HepG2 (cell line): ENCODE measurements at regions not wholly inside any gene's neighbourhood (a gene's known extent, or its start where the extent isn't known, plus 50 kb on each side); places are given as distances from the start of the nearest gene placed in this dataset.

Experiments used
- ATAC-seq: fragments of 200-7000 bp; cut with Tn5 transposase; 3 replicates; pipeline ENCODE4 v1.9.1; 2020; ENCODE audit warnings: mild to moderate bottlenecking, moderate library complexity
- BruUV-seq: library from RNA; stranded (reverse); fragments of 400-500 nt; replicated peaks from 2 replicates; lab custom pipeline; 2021; lab: Mats Ljungman, UMichigan
- CTCF ChIA-PET: fragments of 300-600 bp; formaldehyde crosslinking; extraction: SDS; loops from one replicate; lab custom pipeline; 2021; ENCODE audit warnings: low total read pairs, inconsistent platforms, low intra/inter-chr PET ratio; lab: Yijun Ruan, JAX
- POLR2A ChIA-PET: fragments of 350-600 bp; sonication (Branson Sonifier 250); formaldehyde crosslinking; loops from one replicate; lab custom pipeline; 2020; ENCODE audit warnings: antibody characterized with exemption, inconsistent platforms; lab: Yijun Ruan, JAX
- DNase-seq: peaks from one replicate; pipeline ENCODE4 v3.0.0-alpha.2; 2015; ENCODE audit warnings: low spot score
- FAIRE-seq: peaks from 3 replicates; lab custom pipeline; 2011; peaks lifted over from hg19 to GRCh38; lab: Jason Lieb, UNC
- H2AFZ ChIP-seq: one replicate; pipeline ENCODE4 v1.6.1; 2011; ENCODE audit warnings: low read length, inconsistent platforms
- H3K27ac ChIP-seq: fragments of 300-600 bp; 3 replicates; pipeline ENCODE4 v1.8.0; 2011; ENCODE audit warnings: mixed run types, mild to moderate bottlenecking, mixed read lengths, low read length, inconsistent platforms; ENCODE audit not compliant: insufficient read depth; ENCODE audit errors: extremely low read length
- H3K27me3 ChIP-seq, 2 experiments: fragments of 200-600 bp in 1 of 2; 2 replicates in 1 of 2; 3 replicates in 1 of 2; pipeline versions ENCODE4 v1.6.0 to v1.8.0; 2011; ENCODE audit warnings: low read length in 2 of 2, mild to moderate bottlenecking in 2 of 2, moderate library complexity in 2 of 2, inconsistent platforms in 1 of 2; ENCODE audit not compliant: insufficient read depth in 2 of 2, control insufficient read depth in 1 of 2
- H3K36me3 ChIP-seq, 2 experiments: fragments of 200-600 bp in 1 of 2; replicated peaks in 1 of 2; 2 replicates in 1 of 2; 3 replicates in 1 of 2; pipeline versions ENCODE4 v1.5.1 to v1.8.0; 2011; ENCODE audit warnings: low read length in 2 of 2, inconsistent platforms in 1 of 2; ENCODE audit not compliant: insufficient read depth in 2 of 2, control insufficient read depth in 1 of 2
- H3K4me1 ChIP-seq: 2 replicates; pipeline ENCODE4 v1.5.1; 2012; ENCODE audit warnings: low read length, inconsistent platforms; ENCODE audit not compliant: insufficient read depth
- H3K4me2 ChIP-seq: 2 replicates; pipeline ENCODE4 v1.6.0; 2011; ENCODE audit warnings: low read depth, low read length, inconsistent platforms
- H3K4me3 ChIP-seq, 3 experiments: fragments of 200-600 bp in 1 of 3; sonication (generic), shearing (Covaris generic) in 1 of 3; replicated peaks in 1 of 3; 2 replicates each; pipeline ENCODE4 v1.5.1; 2011 to 2016; ENCODE audit warnings: low read length in 3 of 3, inconsistent platforms in 2 of 3, low read depth in 2 of 3, mild to moderate bottlenecking in 2 of 3, control low read depth in 1 of 3, mixed read lengths in 1 of 3; ENCODE audit not compliant: insufficient read depth in 1 of 3
- H3K79me2 ChIP-seq: one replicate; pipeline ENCODE4 v1.6.1; 2011; ENCODE audit warnings: low read length, inconsistent platforms; ENCODE audit not compliant: insufficient read depth
- H3K9ac ChIP-seq: 2 replicates; pipeline ENCODE4 v1.6.0; 2011; ENCODE audit warnings: mild to moderate bottlenecking, low read depth, low read length, inconsistent platforms; ENCODE audit not compliant: insufficient read depth
- H3K9me3 ChIP-seq: 2 replicates; pipeline ENCODE4 v1.5.1; 2012; ENCODE audit warnings: mild to moderate bottlenecking, low read length
- H4K20me1 ChIP-seq: 2 replicates; pipeline ENCODE4 v1.6.0; 2011; ENCODE audit warnings: inconsistent platforms, mild to moderate bottlenecking, low read length, moderate library complexity; ENCODE audit not compliant: insufficient read depth
- ATF7-NPFF ChIP-seq: sonication (generic); formaldehyde crosslinking; IDR thresholded peaks from 2 replicates; pipeline ENCODE4 v1.8.1; 2023; ENCODE audit warnings: mild to moderate bottlenecking, low read depth, missing genetic modification reagents, moderate library complexity
- CHD4 ChIP-seq: fragments of 200-600 bp; sonication (generic); IDR thresholded peaks from 2 replicates; pipeline ENCODE4 v1.7.0; 2017; ENCODE audit warnings: mild to moderate bottlenecking, low read length, borderline replicate concordance
- MED8 ChIP-seq: sonication (generic); formaldehyde crosslinking; IDR thresholded peaks from 2 replicates; pipeline ENCODE4 v1.8.1; 2023; ENCODE audit warnings: mild to moderate bottlenecking, missing genetic modification reagents; ENCODE audit not compliant: insufficient replicate concordance
- SIX4 ChIP-seq: sonication (generic); formaldehyde crosslinking; IDR thresholded peaks from 2 replicates; pipeline ENCODE4 v1.4.0; 2020; ENCODE audit warnings: missing genetic modification reagents
- SKI ChIP-seq: fragments of 450-650 bp; IDR thresholded peaks from one replicate; pipeline ENCODE4 v1.6.1; 2018; ENCODE audit warnings: mild to moderate bottlenecking; ENCODE audit not compliant: partially characterized antibody
- SMARCC2 ChIP-seq: fragments of 450-650 bp; IDR thresholded peaks from 2 replicates; pipeline ENCODE4 v1.6.1; 2017; ENCODE audit warnings: antibody characterized with exemption, mild to moderate bottlenecking
- ZBTB20 ChIP-seq: sonication (generic); formaldehyde crosslinking; IDR thresholded peaks from 2 replicates; pipeline ENCODE4 v1.8.1; 2023; ENCODE audit warnings: missing genetic modification reagents, low read depth, mild to moderate bottlenecking, borderline replicate concordance
- ZFP36L1 ChIP-seq: sonication (generic); formaldehyde crosslinking; IDR thresholded peaks from 2 replicates; pipeline ENCODE4 v1.8.0; 2022; ENCODE audit warnings: mild to moderate bottlenecking, missing genetic modification reagents, moderate library complexity
- ZNF230 ChIP-seq: sonication (generic); formaldehyde crosslinking; IDR thresholded peaks from 2 replicates; pipeline ENCODE4 v1.4.0; 2020; ENCODE audit warnings: mild to moderate bottlenecking, missing genetic modification reagents
- ZNF253 ChIP-seq: sonication (generic); formaldehyde crosslinking; IDR thresholded peaks from 2 replicates; pipeline ENCODE4 v1.8.0; 2022; ENCODE audit warnings: mild to moderate bottlenecking, missing genetic modification reagents, borderline replicate concordance
- ZNF644 ChIP-seq: IDR thresholded peaks from 2 replicates; pipeline ENCODE4 v1.6.1; 2016; ENCODE audit warnings: low read depth
- ZNF703 ChIP-seq: sonication (generic); formaldehyde crosslinking; IDR thresholded peaks from 2 replicates; pipeline ENCODE4 v1.5.1; 2020; ENCODE audit warnings: missing genetic modification reagents, mild to moderate bottlenecking, moderate library complexity, borderline replicate concordance
- ZNF747 ChIP-seq: sonication (generic); formaldehyde crosslinking; IDR thresholded peaks from 2 replicates; pipeline ENCODE4 v1.8.1; 2023; ENCODE audit warnings: missing genetic modification reagents, mild to moderate bottlenecking, borderline replicate concordance
- ZNF772 ChIP-seq: sonication (generic); formaldehyde crosslinking; IDR thresholded peaks from 2 replicates; pipeline ENCODE4 v1.5.0; 2020; ENCODE audit warnings: mild to moderate bottlenecking, missing genetic modification reagents
- WGBS: methylation state at CpG from one replicate; pipeline ENCODE4 v1.1.6; 2017; ENCODE audit warnings: low lambda C conversion rate; 5-methylcytosine and 5-hydroxymethylcytosine counted together
- in situ Hi-C: cut with HindIII; loops from 2 replicates; pipeline ENCODE4 v1.10.0; 2017; ENCODE audit warnings: low pct_unique_long_range_greater_than_20kb; ENCODE audit not compliant: extremely low pct_ligation_motif_present
- intact Hi-C: fragments of 100-400 bp; cut with micrococcal nuclease; formaldehyde crosslinking; loops from one replicate; pipeline ENCODE4 v1.10.0; 2022; ENCODE audit not compliant: unreplicated experiment
- TF ChIP-seq, protein P1 (sequence below): sonication (generic); formaldehyde crosslinking; IDR thresholded peaks from 2 replicates; pipeline ENCODE4 v1.4.0; 2020; ENCODE audit warnings: missing genetic modification reagents, borderline replicate concordance
- TF ChIP-seq, protein P2 (sequence below): sonication (generic); IDR thresholded peaks from 2 replicates; pipeline ENCODE4 v1.6.1; 2016; ENCODE audit warnings: low read depth, borderline replicate concordance

DNA sequence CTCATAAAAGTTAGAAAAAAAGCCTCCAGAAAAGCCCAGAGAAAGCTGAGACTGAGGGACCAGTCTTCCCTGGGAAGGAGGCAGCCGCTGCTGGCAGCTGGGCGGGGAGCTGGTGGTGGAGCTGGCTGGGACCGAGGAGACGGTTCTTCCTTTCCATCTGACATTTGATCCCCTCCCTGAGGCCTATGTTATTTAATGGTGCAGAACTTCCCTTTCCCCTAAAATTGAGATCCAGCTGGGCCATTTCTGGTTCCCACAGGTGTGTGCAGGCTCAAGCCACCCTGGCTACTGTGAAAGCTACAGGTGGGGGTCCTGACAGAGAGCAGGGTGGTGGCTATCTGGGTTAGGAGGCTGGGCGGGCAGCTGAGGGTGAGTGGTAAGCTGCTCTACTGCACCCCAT, 81.5 kb upstream of the FZD7 start:
- intact Hi-C loops, result no loop called here
- no peak for ATAC-seq
- H4K20me1 ChIP-seq, result no peaks in the 10 kb centered on the region
- POLR2A ChIA-PET, result no interaction called here
- H3K9ac ChIP-seq, result no peak overlapping the region
- no TSS peak for BruUV-seq
- H3K9me3 ChIP-seq, result no peaks in the 10 kb centered on the region
- H3K4me2 ChIP-seq, result no peak overlapping the region
- in situ Hi-C loops, result no loop called here
- 31% methylated on average over 5 of the region's 5 CpGs for WGBS
- no peaks in the 10 kb centered on the region for H3K36me3 ChIP-seq
- H2AFZ ChIP-seq, result no peak overlapping the region
- no peak overlapping the region for H3K4me3 ChIP-seq
- peaks cover 2 to 10% of the 10 kb centered on the region in 2 experiments; a peak in 2 of 5 replicates for H3K27me3 ChIP-seq
- H3K27ac ChIP-seq, result no peak overlapping the region
- CTCF ChIA-PET, result no interaction called here
- no peak for TF ChIP-seq ZNF253
- no peak for TF ChIP-seq SIX4 (CRISPR knock-in tag)
- no peak for FAIRE-seq
- DNase-seq, result no peak
- H3K79me2 ChIP-seq, result no peaks in the 10 kb centered on the region
- no peaks in the 10 kb centered on the region for H3K4me1 ChIP-seq

DNA sequence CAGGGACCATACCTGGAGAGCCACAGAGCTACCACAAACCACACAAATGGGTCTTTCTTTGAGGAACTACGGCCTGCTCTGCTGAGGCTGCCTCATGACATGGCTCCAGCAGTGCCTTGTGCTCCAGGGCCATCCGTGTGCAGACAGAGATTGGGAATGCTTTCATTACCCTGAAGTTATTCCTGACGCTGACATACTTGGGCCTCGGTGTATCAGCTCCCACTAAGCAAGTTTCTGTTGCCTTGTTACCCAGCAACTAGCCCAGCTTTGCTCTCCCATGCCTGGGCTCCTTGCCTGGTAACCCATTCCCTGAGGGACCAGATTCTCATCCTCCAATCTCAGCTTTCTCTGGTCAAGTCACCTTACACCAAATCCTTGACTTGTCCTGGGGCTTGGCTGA, 80.3 kb upstream of the FZD7 start:
- no peak for DNase-seq
- Histone ChIP-seq H3K4me2 (no peak overlapping the region), H3K9ac (no peak overlapping the region), H2AFZ (no peak overlapping the region), H3K4me1 (no peaks in the 10 kb centered on the region), H3K27ac (no peak overlapping the region), H3K27me3 (peaks cover 0 to 10% of the 10 kb centered on the region in 2 experiments; a peak in 1 of 5 replicates), H4K20me1 (no peaks in the 10 kb centered on the region), H3K9me3 (no peaks in the 10 kb centered on the region), H3K36me3 (no peaks in the 10 kb centered on the region)
- 43% methylated on average over 1 of the region's 4 CpGs for WGBS
- in situ Hi-C loops (no loop called here), intact Hi-C loops (no loop called here)
- no peak for FAIRE-seq
- BruUV-seq, result no TSS peak
- ATAC-seq, result no peak
- POLR2A ChIA-PET, result no interaction called here
- CTCF ChIA-PET, result no interaction called here
- no peak for TF ChIP-seq ZBTB20 (CRISPR knock-in tag)
- no peak for TF ChIP-seq ZFP36L1 (CRISPR knock-in tag)
- no peak for TF ChIP-seq ATF7-NPFF (CRISPR knock-in tag)
- no peak for TF ChIP-seq ZNF703 (CRISPR knock-in tag)
- no peak for TF ChIP-seq SKI
- no peak for TF ChIP-seq ZNF772 (CRISPR knock-in tag)
- TF ChIP-seq SMARCC2, result no peak
- TF ChIP-seq, protein P1, sequence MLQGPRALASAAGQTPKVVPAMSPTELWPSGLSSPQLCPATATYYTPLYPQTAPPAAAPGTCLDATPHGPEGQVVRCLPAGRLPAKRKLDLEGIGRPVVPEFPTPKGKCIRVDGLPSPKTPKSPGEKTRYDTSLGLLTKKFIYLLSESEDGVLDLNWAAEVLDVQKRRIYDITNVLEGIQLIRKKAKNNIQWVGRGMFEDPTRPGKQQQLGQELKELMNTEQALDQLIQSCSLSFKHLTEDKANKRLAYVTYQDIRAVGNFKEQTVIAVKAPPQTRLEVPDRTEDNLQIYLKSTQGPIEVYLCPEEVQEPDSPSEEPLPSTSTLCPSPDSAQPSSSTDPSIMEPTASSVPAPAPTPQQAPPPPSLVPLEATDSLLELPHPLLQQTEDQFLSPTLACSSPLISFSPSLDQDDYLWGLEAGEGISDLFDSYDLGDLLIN (CRISPR knock-in tag), result no peak
- TF ChIP-seq ZNF644 (CRISPR knock-in tag), result no peak
- no peak for TF ChIP-seq ZNF230
- TF ChIP-seq CHD4, result no peak
- TF ChIP-seq ZNF747 (CRISPR knock-in tag), result no peak
- no peak for TF ChIP-seq MED8 (CRISPR knock-in tag)
- TF ChIP-seq, protein P2, sequence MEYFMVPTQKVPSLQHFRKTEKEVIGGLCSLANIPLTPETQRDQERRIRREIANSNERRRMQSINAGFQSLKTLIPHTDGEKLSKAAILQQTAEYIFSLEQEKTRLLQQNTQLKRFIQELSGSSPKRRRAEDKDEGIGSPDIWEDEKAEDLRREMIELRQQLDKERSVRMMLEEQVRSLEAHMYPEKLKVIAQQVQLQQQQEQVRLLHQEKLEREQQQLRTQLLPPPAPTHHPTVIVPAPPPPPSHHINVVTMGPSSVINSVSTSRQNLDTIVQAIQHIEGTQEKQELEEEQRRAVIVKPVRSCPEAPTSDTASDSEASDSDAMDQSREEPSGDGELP, result no peak
- TF ChIP-seq, all 625 proteins: peak for 0
- H3K79me2 ChIP-seq, result no peaks in the 10 kb centered on the region
- no peak overlapping the region for H3K4me3 ChIP-seq
